ENCODE measurements at regions not wholly inside any gene's neighbourhood (a gene's known extent, or its start where the extent isn't known, plus 50 kb on each side); places are given as distances from the start of the nearest gene placed in this dataset.

DNA sequence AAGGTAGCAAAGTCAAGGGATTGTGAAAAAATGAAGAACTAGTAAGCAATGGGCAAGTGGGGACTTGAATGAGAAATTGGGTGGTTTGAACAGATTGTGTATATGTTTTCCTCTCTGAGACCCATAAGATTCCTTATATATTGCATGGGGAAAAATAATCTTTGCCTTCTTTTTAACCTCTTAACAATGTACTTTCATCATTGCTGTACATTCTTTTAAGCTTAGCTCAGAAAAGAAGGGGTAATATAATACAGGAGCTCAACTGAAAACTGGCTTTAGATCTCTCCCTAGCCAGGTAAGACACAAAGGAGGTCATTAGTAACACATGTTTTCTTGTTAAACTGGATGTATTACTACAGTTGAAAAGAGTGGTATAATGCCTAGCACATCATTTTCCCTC is 287.2 kb downstream of the RNF144B start:
- DNase-seq (ENCODE audit: low spot score): no peak

GRCh38 chr6:18675881-18676280 is 288.7 kb downstream of the RNF144B start:
- no peak for DNase-seq (ENCODE audit: low spot score)

- DNase-seq (ENCODE audit: low spot score): no peak
Measured at GRCh38 chr6:18676548-18676947, 289.4 kb downstream of the RNF144B start.

DNA sequence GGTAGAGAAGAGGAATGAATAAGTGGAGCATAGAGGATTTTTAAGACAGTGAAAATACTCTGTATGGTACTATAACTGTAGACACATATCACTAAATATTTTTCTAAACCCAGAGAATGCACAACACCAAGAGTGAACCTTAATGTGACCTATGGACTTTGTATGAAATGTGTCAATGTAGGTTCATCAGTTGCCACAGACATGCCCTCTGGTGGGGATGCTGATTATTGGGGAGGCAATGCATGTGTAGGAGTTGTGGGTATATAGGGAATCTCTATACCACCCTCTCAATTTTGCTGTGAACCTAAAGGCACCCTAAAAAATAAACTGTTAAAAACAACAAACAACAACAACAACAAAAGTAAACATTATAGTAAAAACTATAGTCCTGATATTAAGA is 293.7 kb downstream of the RNF144B start:
- DNase-seq (ENCODE audit: low spot score): no peak

- no peak for DNase-seq (ENCODE audit: low spot score)
Measured at GRCh38 chr6:18681832-18682503, 294.8 kb downstream of the RNF144B start.

GRCh38 chr6:18684343-18684742 is 297.2 kb downstream of the RNF144B start:
- DNase-seq (ENCODE audit: low spot score): no peak

GRCh38 chr6:18692929-18693685 is 306.0 kb downstream of the RNF144B start:
- no peak for DNase-seq (ENCODE audit: low spot score)

- no peak for DNase-seq (ENCODE audit: low spot score)
Measured at GRCh38 chr6:18693881-18694280, 306.7 kb downstream of the RNF144B start.

DNA sequence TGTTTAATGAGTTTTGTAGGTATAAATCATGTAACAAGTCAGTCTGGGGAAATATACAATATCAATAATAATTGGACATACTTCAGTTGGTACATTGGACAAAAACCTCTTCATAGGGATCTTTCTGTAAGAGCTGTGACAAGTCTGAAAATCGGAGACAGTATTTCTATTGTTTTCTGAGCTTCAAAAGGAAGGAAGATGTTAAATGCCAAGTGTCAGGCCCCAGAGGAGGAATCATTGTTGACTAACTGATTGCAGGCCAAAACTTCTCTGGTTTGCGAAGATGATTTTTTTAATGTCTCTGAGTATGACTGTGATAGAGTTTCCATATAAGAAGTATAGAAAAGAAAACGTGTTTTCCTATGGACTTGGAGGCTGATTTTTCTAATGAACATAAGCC is 316.4 kb downstream of the RNF144B start:
- no peak for DNase-seq (ENCODE audit: low spot score)

DNA sequence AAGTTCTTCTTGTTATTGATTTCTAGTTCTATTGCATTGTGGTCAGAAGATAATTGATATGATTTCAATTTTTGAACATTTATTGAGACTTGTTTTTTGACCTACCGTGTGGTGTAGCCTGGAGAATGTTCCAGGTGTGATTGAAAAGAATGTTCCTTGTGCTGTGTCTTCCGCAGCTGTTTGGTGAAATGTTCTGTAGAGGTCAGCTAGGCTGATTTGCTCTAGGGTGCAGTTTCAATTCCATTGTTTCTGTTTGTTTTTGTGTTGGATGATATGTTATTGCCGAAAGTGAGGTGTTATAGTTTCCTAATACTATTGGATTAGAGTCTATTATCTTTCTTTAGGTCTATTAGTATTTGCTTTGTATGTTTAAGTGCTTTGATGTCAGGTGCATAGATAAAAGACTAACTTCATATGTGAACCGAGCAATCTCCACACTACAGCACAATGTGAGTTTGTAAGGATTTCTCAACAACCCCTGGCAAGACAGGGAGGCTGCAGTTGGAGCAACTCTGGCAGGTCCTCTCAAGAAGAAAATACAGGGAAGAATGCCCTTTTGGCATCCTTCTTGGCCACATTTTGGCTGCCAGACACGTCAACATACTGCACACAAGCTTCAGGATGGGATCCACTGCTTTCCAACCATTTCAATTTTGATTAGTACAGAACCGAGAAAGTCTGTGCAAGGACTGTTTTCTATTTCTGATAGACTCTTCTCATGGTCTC is 320.7 kb downstream of the RNF144B start:
- DNase-seq (ENCODE audit: low spot score): no peak

- no peak for DNase-seq (ENCODE audit: low spot score)
Measured at GRCh38 chr6:18712595-18712994, 325.4 kb downstream of the RNF144B start.

DNA sequence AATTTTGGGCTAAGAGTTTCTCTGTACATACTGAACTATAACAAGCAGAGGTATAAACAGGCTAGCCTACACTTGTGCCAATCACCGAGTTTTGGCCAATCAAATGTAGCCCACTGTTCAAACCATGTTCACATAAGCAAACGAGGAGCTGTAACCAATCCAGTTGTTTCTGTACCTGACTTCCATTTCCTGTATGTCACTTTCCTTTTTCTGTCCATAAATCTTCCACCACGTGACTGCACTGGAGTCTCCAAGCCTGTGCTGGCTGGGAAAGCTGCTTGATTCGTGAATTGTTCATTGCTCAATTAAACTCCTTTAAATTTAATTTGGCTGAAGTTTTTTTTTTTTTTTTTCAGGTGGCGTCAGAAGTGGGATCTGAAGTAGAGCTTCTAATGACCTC is 332.9 kb downstream of the RNF144B start:
- DNase-seq (ENCODE audit: low spot score): no peak

DNA sequence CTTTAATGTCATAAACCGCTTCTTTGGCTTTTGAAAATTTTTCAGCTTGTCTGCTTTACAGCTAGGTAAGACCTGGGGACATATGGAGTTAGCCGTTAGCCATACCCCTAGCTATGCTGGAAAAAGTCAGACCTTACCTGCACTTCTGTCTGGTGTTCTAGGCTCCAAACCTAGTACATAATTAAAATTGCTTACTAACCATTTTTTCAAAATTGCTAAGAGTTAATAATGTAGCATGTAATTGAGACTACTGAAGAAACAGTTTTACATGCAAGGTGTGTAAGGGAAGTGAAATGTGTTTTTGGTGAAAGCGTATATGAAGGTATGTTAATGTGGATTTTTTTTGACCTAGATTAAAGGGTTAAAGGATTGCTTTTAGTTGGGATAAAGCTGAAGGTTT is 336.9 kb downstream of the RNF144B start:
- DNase-seq (ENCODE audit: low spot score): no peak

- no peak for DNase-seq (ENCODE audit: low spot score)
Measured at GRCh38 chr6:18725449-18725848, 338.3 kb downstream of the RNF144B start.

- no peak for DNase-seq (ENCODE audit: low spot score)
Measured at GRCh38 chr6:18733921-18734550, 346.9 kb downstream of the RNF144B start.

DNA sequence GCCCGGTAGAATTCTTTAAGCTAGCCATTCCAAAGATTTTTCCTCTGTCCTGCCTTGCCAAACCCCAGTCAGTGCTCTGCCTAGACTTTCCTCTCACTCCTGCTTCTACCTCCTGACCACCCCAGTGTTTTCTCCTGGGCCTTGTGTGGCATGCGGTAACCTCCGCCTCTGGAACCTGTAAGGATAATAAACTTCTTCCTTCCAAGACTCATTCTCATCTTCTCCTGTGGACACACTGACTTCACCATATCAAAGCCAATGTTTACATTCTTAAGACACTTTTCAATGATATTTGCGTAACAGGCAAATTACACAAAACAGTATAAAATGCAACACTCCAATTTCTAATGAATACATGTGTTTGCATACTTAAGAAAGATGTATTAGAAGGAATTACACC is 354.6 kb downstream of the RNF144B start:
- no peak for DNase-seq (ENCODE audit: low spot score)

GRCh38 chr6:18742406-18742805 is 355.3 kb downstream of the RNF144B start:
- DNase-seq (ENCODE audit: low spot score): no peak

DNA sequence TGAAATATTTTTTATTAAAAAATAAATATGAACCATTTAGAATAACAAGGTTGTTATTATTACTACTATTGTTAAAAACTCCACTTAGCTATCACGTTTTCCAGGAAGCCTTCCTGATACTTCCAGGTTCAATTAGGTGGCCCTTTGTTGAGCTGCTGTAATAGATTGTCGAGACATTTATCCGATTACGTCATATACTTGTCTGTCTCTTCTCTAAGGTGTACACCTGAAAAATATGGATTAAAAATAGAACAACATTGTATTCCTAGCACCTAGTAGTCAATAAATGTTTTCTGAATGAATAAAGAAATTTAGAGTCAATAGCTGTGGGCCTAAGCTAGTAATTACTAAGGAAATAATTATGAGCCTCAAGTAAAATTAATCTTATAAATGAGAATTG is 359.6 kb downstream of the RNF144B start:
- no peak for DNase-seq (ENCODE audit: low spot score)

DNA sequence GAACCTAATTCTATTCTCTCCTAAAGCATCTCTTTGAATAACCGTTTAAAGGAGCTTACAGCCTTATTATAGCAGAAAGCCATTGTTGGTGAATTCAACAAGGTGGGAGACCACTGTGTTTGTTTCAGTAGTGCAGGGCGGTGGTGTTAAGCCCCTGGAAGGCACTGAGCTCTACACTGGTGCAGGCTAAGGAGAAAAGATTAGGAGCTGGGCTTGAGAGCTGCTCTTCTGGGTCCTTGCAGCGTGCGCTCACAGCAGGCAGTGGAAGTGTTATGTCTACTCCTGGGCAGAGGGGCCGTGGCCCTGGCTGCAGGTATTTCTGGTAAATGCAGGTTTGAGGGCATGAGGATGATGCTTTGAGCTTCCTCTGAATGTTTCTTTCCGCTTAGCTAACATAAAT is 361.2 kb downstream of the RNF144B start:
- no peak for DNase-seq (ENCODE audit: low spot score)

GRCh38 chr6:18752278-18753068 is 365.3 kb downstream of the RNF144B start:
- DNase-seq (ENCODE audit: low spot score): no peak

DNA sequence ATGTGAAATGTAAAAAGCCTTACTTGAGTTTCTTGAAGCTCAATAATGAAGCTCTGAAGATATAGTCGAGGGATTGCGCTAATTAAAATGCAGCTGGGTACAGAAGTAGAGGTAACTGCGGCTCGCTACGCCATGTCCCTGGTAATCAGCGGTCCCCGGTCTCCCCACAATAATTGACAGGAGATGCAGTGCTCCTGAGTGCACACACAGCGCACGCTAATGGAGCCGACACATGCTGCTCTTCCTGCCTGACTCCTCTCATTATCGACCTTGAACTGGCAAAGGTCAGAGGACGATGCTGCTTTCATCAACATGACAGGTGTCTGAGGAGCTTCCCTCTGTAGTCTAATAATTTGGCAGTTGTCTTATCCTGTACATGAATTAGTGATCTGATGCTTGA is 365.9 kb downstream of the RNF144B start:
- no peak for DNase-seq (ENCODE audit: low spot score)

DNA sequence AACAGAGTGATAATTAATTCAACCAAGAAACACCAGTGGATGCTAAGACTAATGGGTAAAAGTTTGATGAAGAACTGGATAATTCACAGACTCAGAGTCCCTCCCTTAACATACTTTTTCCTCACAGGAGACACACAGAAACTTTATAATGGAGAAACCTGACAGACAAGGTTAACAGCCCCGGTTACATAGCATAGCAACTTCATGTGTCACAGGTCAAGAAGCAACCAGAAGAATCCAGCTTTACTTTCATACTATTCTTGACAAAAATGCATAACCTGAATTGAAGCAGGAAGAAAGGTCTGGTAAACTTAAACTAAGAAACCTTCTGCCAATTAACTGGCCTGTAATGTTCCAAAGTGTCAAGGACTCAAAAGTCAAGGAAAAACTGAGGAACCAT is 375.9 kb downstream of the RNF144B start:
- DNase-seq (ENCODE audit: low spot score): no peak

Data from ureter (tissue), 1 donor.